SU-DHL-6 (cell line): ENCODE measurements at regions not wholly inside any gene's neighbourhood (a gene's known extent, or its start where the extent isn't known, plus 50 kb on each side); places are given as distances from the start of the nearest gene placed in this dataset.

Source experiments
- EZH2phosphoT487 ChIP-seq: fragments of 200-600 bp; sonication (generic), shearing (Covaris generic); conservative IDR thresholded peaks from 2 replicates; pipeline ENCODE4 v1.6.1; 2018; ENCODE audit warnings: mild to moderate bottlenecking, antibody characterized with exemption, low read length, moderate library complexity, mixed read lengths
- TF ChIP-seq, protein P1 (sequence below): fragments of 200-600 bp; sonication (generic); IDR thresholded peaks from one replicate; pipeline ENCODE4 v1.5.1; 2017; ENCODE audit warnings: antibody characterized with exemption, mild to moderate bottlenecking, low read length, moderate library complexity; ENCODE audit not compliant: insufficient read depth, poor library complexity, severe bottlenecking

GRCh38 chr10:131677671-131678070 lies 223.1 kb upstream of the PPP2R2D start:
- TF ChIP-seq, protein P1, sequence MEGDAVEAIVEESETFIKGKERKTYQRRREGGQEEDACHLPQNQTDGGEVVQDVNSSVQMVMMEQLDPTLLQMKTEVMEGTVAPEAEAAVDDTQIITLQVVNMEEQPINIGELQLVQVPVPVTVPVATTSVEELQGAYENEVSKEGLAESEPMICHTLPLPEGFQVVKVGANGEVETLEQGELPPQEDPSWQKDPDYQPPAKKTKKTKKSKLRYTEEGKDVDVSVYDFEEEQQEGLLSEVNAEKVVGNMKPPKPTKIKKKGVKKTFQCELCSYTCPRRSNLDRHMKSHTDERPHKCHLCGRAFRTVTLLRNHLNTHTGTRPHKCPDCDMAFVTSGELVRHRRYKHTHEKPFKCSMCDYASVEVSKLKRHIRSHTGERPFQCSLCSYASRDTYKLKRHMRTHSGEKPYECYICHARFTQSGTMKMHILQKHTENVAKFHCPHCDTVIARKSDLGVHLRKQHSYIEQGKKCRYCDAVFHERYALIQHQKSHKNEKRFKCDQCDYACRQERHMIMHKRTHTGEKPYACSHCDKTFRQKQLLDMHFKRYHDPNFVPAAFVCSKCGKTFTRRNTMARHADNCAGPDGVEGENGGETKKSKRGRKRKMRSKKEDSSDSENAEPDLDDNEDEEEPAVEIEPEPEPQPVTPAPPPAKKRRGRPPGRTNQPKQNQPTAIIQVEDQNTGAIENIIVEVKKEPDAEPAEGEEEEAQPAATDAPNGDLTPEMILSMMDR: no peak
- TF ChIP-seq EZH2phosphoT487: no peak
